ENCODE measurements at regions not wholly inside any gene's neighbourhood (a gene's known extent, or its start where the extent isn't known, plus 50 kb on each side); places are given as distances from the start of the nearest gene placed in this dataset.
A peak's percentile ranks its signal among the peaks of the same experiment; 100 is the strongest.

- H3K4me3 Mint-ChIP-seq: no peak overlapping the region
- H3K36me3 Mint-ChIP-seq (ENCODE audit: low read depth): peaks cover 2% of the 10 kb centered on the region
- peaks cover 23% of the 10 kb centered on the region for H3K9me3 Mint-ChIP-seq
- peaks cover 10% of the 10 kb centered on the region for H3K4me1 Mint-ChIP-seq
- H3K27ac Mint-ChIP-seq: no peak overlapping the region
- H3K27me3 Mint-ChIP-seq: peaks cover 67% of the 10 kb centered on the region
- intact Hi-C loops (cut with micrococcal nuclease): no loop called here
- no peak for DNase-seq
Measured at GRCh38 chr10:113988535-113988934, 55.1 kb upstream of the ADRB1 start.

GRCh38 chr10:113991091-113991860, 52.4 kb upstream of the ADRB1 start:
- Mint-ChIP-seq H3K9me3 (peaks cover 18% of the 10 kb centered on the region), H3K4me3 (no peak overlapping the region), H3K4me1 (peaks cover 8% of the 10 kb centered on the region), H3K27ac (no peak overlapping the region), H3K27me3 (peaks cover 76% of the 10 kb centered on the region), H3K36me3 (ENCODE audit: low read depth) (peaks cover 2% of the 10 kb centered on the region)
- intact Hi-C loops (cut with micrococcal nuclease): no loop called here
- DNase-seq: peak; percentile 67

DNA sequence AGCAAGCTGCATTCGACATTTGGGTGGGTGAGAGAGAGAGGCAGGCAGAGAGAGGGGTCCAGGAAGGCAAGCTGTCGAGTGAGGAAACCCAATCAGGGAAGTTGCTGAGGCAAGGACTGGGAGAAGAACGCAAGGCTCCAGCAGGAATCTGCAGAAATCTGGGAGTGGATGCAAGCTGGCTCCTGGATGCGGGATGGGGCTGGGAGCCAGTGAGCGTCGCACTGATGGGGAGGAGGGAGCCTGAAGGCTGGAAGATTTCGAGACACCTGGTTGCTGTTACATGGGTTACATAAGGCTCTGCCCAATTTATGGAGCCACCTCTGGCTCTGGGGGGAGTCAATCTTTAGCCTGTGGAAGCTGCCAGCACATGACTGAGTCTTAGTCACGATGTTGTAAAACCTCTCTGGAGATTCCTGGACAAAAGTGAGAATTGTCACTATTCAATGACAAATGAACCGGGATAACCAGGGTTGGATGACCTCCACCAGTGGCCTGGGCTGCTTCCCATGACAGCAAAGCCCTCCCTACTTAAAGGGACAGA, 51.1 kb upstream of the ADRB1 start:
- intact Hi-C loops (cut with micrococcal nuclease): no loop called here
- H3K4me1 Mint-ChIP-seq: peaks cover 8% of the 10 kb centered on the region
- DNase-seq: no peak
- H3K4me3 Mint-ChIP-seq: no peak overlapping the region
- peaks cover 75% of the 10 kb centered on the region for H3K27me3 Mint-ChIP-seq
- H3K36me3 Mint-ChIP-seq (ENCODE audit: low read depth): no peaks in the 10 kb centered on the region
- no peak overlapping the region for H3K27ac Mint-ChIP-seq
- H3K9me3 Mint-ChIP-seq: peaks cover 7% of the 10 kb centered on the region

- DNase-seq: no peak
- intact Hi-C loops (cut with micrococcal nuclease): no loop called here
- H3K36me3 Mint-ChIP-seq (ENCODE audit: low read depth): no peaks in the 10 kb centered on the region
- H3K4me3 Mint-ChIP-seq: no peak overlapping the region
- no peak overlapping the region for H3K27ac Mint-ChIP-seq
- no peaks in the 10 kb centered on the region for H3K9me3 Mint-ChIP-seq
- peaks cover 5% of the 10 kb centered on the region for H3K4me1 Mint-ChIP-seq
- peaks cover 69% of the 10 kb centered on the region for H3K27me3 Mint-ChIP-seq
Measured at GRCh38 chr10:113993489-113993991, 50.1 kb upstream of the ADRB1 start.

Measured in activated CD4-positive, alpha-beta T cell treated with anti-CD3 and anti-CD28 coated beads, Interleukin-2, amount 10 ng/mL, durations not matched to agents 24 days and 14 days (primary cell).